ENCODE measurements at regions not wholly inside any gene's neighbourhood (a gene's known extent, or its start where the extent isn't known, plus 50 kb on each side); places are given as distances from the start of the nearest gene placed in this dataset.

DNA sequence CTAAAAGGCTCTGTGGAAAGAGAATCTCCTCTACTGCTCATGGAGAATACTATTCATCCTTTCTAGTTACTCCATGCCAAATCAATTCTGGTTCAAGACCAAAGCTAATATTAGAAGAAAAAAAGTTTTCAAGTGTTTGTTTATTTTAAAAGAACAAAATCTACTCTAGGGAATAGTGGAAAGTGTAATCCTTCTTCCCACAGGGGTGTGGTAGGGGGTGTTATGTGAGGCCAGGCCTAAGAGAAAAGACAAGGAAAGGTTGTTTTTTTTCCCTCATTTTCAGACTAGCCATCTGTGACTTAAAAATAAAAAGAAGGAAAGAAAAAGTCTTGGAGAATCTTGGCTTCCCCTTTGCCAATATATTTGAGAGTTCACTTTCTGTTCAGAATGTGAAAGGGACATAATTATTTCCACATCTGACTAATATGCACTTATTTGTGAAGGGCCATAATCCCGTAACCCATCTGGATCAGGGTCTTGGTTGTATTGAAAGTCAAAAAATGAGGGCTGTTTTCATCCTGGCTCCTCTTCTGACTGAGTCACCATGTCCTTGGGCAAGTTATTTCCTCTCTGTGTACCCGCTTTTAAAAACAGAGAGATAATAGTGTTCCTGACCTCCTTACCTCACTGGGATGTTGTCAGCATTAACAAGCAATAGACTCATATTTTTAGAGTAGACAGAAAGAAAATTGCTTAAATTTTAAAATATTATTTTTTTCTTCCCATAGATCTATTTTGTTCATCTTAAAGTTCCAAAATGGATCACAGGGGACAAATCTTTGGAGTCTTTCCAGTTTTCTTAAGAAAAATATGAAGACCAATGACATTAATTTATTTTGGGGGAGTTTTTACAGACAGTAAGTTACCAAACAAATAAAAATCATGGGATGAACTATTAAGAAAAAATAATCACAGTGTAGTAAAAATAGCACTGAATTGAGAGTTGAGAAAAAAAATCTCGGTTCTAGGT is 233.7 kb downstream of the IBTK start:
- DNase-seq: no peak

DNA sequence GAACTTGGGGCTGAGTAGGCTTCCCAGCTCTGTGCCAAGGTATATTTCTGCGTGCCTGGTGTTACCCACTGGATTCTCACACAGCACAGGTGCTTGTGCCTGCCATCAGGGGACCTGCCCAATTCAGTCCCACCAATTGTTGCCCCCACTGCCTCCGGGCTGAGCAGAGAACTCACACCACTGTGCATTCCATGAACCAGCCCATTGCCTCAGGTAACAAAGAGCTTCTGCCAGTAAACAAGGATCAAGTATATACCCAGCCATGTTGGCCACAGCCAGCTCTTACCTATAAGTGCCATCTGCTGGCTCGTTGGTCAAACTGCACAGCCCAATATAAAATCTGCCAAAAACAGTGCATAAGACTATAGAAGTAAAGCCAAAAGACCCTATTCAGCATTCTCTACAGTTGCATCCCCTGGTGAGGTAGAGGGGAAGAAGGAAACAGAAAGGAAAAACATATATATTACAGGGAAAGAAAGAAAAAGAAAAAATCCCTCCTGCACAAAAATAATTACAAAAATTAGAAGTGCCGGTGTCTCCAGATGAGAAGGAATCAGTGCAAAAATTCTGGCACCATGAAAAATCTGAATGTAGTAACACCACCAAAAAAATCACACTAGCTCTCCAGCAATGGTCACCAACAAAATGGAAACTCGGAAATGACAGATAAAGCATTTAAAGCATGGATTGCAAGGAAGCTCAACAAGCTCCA is 241.4 kb downstream of the IBTK start:
- no peak for DNase-seq

DNA sequence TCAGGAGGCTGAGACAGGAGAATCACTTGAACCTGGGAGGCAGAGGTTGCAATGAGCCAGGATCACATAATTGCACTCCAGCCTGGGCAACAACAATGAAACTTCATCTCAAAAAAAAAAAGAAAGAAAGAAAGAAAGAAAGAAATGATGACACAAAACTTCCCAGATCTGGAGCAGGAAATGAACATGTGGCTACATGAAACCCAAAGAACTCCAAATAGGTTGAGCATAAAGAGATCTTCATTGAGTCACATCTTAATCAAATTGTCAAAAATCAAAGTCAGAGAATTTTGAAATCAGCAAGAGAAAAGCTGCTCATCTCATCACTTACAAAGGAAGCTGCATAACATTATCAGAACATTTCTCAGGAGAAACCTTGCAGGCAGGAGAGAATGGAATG is 247.0 kb downstream of the IBTK start:
- DNase-seq: no peak

DNA sequence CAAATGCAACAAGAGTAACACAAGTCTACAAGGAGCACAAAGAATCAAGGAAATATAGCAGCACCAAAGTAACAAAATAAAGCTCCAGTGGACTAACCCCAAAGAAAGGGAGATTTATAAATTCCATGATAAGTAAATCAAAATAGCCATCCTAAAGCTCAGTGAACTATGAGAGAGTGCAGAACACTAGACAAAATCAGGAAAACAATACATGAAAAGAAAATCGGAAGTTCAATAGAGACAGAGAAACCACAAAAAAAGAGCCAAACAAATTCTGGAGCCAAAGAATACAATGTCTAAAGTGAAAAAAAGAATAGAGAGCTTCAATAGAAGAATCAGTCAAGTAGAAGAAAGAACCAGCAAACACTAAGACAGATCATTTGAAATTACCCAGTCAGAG is 247.3 kb upstream of the TENT5A start:
- no peak for DNase-seq

DNA sequence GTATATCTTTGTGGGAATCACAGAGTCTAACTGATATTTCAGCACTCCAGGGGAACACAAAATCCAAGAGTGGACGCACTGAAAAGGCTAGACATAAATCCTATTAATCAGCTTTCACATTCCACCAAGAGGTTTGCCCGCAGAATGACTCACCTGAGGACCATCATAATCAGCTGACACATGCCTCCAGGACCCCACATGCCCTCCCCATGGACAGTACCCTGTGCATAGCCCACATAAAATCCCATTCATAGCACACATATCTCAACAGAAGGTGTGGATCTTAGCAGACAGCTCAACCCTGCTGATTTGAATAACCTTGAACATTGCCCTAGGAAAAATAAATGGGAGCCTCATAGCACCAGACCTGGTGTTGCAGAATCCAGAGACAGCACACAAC is 246.8 kb upstream of the TENT5A start:
- no peak for DNase-seq

DNA sequence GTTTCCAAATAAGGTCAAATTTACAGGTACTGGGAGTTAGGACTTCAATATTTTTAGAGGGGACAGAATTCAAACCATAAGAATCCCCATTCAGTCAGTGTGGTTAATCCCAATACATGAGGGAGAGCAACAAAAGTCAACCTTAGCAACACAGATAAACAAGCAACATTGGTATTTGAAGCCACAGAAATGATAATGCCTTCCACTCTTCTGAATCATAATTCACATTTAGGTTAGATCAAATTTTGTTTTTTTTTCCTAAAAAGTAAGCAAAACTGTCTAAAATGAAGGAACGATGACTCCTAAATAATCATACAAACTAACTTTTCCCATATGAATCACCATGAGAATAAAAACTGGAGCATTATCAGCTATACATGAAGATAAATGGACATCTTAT is 246.0 kb upstream of the TENT5A start:
- DNase-seq: no peak

DNA sequence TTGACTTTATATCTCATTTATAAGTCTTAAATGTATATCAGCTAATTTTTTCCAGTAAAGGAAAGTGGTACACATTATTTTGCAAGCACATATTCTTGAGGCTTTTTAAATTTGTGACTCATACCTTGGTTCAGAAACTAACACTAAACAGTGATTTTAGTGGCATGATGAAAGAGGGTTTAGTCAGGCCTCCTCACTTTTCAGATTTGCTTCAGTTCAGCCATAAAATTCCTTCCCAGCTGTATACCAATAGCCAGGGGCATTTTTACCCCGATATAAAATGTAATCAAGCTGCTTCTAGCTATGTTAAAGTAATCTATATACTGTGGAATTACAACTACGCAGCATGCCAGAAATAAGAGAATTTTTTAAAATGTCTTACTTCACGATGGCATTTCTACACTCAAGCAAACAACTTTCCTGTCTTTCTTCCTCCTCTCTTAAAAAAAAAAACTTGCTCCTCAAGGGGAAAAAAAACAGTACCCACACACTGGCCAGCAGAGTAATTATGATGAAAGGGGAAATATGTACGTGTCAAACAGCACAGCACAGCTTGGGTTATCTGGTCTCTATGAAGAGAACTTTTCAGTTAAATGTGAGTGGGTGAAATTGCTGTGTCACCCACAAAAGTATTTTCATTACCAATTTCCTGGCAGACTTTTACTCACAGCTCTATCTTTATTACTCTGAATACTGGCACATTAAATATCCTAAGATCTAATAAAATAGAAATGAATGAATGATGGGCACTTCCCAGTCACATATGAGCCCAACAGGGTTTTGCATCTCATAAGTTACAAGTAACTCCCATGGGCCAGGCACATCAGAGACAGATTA is 244.8 kb upstream of the TENT5A start:
- no peak for DNase-seq

DNA sequence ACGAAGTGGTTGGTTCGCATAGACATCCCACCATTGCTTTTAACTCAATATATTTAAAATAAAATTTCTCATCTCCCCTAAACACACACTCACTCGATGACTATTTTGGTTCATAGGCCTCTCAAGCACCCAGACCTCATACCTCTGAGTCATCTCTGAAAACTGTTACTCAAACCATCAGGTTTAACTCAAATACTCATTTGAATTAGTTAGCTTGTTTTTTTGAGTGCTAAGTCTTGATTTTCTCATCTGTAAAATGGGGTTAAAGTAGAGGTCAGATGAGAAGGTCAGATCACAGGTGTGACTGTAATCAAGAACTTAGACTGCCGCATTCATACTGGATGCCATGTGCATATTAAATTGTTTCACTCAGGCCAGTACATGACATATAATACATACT is 243.9 kb upstream of the TENT5A start:
- DNase-seq: no peak

DNA sequence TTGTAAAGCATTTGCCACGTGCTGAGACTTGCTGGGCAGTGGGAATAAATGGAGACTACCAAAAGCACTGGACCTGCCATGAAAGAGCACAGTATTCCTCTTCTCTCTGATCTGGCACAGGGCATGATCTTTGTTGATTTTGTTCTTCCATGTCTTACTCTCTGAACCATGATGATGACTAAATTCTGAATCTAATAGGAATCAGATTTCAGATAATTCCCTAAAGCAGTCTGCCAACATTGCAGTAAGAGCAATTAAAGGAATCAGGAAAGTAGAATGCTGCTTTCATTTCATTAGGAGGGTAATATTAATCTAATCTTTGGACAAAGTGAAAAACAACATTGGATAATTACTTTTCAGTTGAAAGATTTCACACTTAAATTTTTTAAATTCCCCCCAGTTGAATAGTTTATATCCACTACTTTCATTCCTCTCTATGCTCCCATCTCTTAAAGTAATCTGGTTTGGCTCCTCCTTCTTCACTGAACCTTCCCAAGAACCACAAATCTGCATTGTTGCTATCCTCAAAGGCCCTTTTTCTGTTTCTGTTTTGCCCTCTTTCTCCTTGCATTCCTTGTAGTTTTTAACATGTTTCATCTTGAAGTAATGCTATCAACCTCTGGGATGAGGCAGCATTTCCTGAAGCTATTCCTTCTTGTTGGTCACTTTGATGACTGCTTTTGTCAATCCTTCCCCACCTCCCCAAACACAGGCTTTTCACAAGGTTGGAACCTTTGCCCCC is 243.2 kb upstream of the TENT5A start:
- no peak for DNase-seq

DNA sequence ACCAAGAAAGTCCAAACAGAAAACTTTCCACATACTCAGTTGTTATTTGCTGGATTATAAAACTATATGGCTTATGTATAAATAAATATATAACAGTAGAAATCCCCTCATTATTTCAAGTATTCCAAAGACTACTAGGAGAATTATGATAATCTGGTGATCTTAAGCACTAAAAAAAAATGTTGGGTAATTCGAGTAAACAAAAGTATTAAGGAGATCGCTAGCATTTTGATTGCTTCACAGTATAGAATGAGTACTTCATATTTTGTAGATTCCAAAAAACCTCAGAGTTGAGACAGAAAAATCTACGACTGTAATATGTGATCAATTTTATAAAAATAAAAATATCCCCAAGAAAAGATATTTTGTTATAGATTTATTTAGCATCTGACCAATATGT is 236.4 kb upstream of the TENT5A start:
- DNase-seq: no peak

DNA sequence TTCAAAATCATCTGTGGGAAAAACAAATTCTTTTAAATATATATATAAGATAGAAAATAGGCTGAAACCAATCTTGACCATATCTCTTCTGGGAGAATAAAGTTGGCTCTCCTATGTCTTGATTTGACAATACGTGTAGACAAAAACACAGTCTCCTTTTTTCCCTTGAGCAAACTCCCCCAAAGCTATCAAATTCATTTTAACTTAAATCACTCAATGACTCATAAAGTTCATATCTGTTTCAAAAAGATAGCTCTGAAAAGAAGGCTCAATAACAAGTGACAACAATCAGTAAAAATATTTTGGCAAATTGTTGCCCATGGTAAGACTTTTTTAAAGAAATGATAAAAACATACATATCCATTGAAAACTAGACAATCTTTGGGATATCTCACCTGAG is 236.0 kb upstream of the TENT5A start:
- no peak for DNase-seq

DNA sequence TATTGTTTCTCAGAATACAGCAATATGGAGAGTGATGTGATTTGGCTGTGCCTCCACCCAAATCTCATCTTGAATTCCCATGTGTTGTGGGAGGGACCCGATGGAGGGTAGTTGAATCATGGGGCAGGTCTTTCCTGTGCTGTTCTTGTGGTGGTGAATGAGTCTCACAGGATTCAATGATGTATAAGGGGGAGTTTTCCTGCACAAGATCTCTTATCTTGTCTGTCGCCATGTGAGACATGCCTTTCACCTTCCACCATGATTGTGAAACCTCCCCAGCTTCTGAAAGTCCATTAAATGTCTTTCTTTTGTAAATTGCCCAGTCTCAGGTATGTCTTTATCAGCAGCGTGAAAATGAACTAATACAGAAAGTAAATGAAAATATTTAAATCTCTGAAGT is 234.8 kb upstream of the TENT5A start:
- DNase-seq: no peak

DNA sequence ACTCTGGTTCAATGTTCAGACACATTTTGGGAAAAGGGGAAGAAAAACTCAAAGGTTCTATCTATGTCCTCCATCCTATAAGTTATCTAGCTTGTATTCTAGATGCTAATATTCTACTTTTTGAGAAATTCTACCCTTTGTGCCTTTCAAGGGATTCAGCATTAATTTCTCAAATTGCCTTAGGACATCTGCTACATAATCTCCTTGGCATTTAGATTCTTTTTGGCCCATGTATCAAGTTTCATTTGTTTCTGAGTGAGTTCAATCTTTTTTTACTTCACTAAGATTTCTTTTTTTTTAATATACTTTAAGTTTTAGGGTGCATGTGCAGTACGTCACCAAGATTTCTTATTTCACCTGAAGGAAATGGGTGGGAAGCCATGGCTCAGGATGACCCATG is 232.7 kb upstream of the TENT5A start:
- no peak for DNase-seq

DNA sequence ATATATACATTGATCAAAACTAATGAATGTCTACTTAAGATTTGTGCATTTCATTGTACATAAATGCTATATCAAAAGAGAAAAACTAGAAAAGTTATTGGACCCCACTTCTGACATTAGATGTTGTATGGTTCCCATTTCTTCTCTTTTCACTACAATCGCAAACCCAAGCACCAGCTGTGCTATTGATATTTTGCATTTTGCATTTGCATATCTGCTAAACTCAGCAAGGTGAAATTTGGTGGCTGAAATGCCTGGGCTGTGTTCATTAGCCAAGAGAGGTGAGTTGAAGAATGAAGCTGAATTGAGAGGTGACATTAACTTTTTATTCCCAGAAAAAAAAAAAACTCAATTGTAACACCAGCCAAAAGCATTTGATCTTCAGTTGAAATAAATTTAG is 232.1 kb upstream of the TENT5A start:
- DNase-seq: no peak

DNA sequence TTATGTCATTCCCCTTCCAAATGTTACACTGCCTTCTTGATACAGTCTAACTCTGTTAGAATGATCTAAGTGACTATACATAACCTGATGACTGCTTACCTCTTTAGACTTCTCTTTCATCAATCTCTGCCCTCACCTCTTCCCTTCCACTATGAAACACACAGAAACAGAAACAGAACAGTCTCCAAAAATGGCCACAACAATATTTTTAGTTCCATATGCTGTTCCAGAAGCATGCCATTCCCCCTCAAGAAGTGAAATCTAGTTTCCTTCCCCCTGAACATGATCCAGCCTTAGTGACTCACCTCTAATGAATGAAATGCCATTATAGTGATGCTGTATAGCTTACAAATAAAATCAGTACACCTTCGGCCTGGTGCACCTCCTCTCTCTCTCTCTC is 229.3 kb upstream of the TENT5A start:
- DNase-seq: no peak

DNA sequence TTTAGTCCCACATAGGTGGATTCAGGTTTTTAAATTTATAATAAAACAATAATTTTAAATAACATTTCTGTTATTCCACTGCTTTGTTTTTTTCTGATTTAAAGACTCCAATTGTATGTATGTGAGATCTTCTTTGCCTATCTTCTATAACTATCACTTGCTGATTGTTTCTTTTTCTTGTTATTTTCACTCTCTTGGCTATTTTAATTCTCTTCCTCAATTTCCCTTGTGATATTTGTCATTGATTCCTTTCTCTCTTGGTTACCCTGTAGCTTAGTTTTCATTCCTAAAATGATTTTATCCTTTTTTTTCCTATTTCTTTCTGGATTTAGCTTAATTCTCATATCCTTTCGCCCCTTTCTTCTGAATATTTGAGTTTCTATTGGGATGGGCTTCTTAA is 227.3 kb upstream of the TENT5A start:
- no peak for DNase-seq

DNA sequence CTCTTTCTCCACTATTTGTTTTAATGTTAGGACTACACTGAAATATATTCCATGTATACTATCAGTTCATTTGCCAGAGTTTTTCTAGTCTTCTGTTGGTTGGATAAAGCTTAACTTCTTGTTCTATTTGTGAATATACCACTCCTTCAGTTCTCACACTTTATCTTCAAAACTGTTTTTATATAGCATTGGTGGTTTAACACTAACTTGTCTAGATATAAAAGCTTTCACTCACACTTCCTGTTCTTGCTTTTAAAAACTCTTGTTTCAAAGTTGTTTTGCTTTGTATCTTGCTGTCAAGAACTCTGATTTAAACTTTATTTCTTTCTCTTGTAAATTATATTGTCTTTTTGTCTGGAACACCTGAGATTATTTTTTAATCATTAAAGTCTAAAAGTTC is 226.8 kb upstream of the TENT5A start:
- no peak for DNase-seq

DNA sequence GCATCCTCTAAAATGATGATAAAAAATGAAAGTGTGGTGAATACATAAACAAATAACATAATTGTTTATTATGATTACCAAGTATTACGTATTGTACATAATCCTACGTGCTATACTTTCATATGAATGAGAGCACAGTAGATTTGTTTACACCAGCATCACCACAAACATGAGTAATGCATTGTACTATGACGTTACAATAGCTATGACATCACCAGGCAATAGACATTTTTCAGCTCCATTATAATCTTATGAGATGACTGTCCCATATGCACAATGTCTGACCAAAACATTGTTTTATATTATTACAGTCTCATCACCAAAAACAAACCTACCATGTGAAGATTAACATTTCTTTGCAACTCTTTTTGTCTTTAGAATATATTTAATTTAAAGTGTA is 225.7 kb upstream of the TENT5A start:
- DNase-seq: no peak

DNA sequence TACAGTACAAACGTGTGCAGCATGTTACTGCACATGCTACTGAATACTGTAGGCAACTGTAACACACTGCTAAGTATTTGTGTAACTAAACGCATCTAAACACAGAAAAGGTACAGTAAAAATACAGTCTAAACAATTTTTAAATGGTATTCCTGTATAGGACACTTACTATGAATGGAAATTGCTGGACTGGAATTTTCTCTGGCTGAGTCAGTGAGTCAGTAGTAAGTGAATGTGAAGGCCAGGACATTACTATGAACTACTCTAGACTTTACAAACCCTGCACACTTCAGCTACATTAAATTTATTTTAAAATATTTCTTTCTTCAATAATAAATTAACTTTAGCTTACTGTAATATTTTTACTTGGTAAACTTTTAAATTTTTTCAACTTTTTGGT is 225.0 kb upstream of the TENT5A start:
- DNase-seq: no peak

DNA sequence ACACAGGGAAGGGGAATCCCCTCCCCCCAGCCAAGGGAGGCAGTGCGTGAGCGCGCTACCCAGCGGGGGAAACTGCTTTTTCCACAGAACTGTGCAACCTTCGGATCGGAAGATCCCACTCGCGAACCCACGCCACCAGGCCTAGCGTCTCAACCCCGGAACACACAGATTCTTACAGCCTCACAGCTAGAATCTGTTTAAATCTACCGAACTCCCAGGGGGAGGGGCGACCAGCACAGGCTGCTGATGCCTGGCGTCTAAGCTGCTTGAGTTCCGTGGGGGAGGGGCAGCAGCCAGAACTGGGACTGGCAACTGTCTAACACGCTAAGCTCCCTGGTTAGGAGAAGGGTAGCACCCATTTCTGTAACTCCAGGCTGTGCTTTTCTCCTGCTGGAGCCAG is 217.3 kb upstream of the TENT5A start:
- no peak for DNase-seq

DNA sequence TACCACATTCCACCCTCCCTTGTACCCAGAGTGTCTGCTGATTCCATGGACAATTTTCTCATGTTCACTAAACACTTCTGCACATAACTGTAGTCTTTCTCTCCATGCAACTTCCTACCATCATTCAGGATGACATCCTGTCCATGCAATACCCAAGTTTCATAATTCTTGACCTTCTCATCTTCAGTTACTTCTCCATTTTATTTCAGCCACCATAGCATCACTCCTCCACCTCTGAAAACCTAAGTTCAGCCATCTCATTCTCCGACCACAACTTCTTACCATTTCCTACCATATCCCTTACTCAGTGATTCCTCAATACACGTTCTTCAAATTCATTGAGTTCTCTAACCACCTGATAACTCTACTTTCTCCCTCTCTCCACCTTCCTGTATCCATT is 216.5 kb upstream of the TENT5A start:
- no peak for DNase-seq

DNA sequence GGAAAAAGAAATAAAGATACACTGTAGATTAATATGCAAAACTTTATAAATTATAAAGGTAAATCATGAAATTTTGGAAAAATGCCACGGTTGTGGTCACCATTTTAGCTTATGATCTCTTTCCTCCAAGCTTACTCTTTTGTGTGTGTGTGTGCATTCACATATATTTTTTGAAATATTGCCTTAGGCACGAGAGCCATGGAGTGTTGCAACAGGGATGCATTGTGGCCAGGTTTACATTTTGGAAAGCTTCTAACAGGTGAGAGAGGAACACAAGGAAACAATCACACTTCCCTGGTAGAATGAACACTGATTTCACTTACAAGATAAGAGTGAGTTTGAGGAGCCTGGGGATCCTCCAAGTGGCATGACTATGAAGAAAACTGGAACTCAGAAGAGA is 214.5 kb upstream of the TENT5A start:
- no peak for DNase-seq

DNA sequence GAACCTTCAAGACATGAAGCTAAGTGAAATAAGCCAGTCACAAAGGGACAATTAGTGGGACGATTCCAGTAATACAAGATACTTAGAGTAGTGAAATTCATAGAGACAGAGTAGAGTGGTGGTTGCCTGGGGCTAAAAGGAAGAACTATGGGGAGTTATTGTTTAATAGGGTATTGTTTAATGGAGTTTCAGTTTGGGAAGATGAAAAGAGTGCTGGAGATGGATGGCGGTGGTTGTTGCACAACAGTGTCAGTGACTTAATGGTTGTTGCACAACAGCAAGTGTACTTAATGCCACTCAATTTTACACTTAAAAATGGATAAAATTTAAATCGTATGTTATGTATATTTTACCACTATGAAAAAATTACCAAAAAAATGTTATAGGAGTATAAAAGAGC is 209.7 kb upstream of the TENT5A start:
- no peak for DNase-seq
